ENCODE measurements at regions not wholly inside any gene's neighbourhood (a gene's known extent, or its start where the extent isn't known, plus 50 kb on each side); places are given as distances from the start of the nearest gene placed in this dataset.

GRCh38 chr13:90105849-90106496, 1241.5 kb upstream of the MIR17HG start:
- Histone ChIP-seq H3K9me2 (replicated peaks; ENCODE audit: control insufficient read depth, low read length) (no peaks in the 10 kb centered on the region), H3K4me3 (ENCODE audit: low read length) (no peak overlapping the region), H3K79me2 (ENCODE audit: control insufficient read depth, low read length) (no peaks in the 10 kb centered on the region), H3F3A (ENCODE audit: control insufficient read depth, insufficient read depth) (no peaks in the 10 kb centered on the region), H3K27ac (ENCODE audit: low read depth, low read length) (no peak overlapping the region), H4K20me1 (ENCODE audit: control insufficient read depth, insufficient read depth, low read depth, low read length) (no peaks in the 10 kb centered on the region), H3K4me2 (ENCODE audit: low read length) (no peak overlapping the region), H3K4me1 (ENCODE audit: control insufficient read depth, low read length) (no peaks in the 10 kb centered on the region), H3K9me3 (ENCODE audit: control insufficient read depth, insufficient read depth, low read length) (peaks cover 3% of the 10 kb centered on the region; the same call in 1 of the 2 replicates), H3K27me3 (ENCODE audit: control insufficient read depth, low read length) (no peaks in the 10 kb centered on the region), H3K36me3 (ENCODE audit: control insufficient read depth, low read length) (no peaks in the 10 kb centered on the region)
- TF ChIP-seq CTCF (IDR thresholded peaks at IDR 0.05; ENCODE audit: low read depth, low read length, poor library complexity, severe bottlenecking) (no peak), EZH2phosphoT487 (IDR thresholded peaks at IDR 0.05; ENCODE audit: borderline replicate concordance, low read length) (no peak)

DNA sequence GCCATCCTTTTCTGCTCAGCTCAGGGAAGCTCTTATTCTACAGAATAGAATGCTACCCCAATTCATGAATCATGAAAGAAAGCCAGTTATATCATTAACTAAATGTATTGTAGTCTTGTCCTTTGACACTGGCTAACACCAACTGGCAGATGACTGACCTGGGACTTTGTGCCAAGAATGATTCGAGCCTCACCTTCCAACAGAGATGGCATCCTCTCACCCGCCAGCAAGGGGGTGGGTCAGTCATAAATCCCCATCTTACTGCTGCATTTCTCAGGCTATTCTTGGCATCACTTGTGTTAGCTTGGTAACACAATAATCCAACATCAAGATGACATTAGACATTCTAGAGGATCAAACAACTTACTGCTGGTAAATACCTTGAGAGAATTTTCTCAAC, 1239.8 kb upstream of the MIR17HG start:
- Histone ChIP-seq H4K20me1 (ENCODE audit: control insufficient read depth, insufficient read depth, low read depth, low read length) (no peaks in the 10 kb centered on the region), H3K4me3 (ENCODE audit: low read length) (no peak overlapping the region), H3K9me2 (replicated peaks; ENCODE audit: control insufficient read depth, low read length) (no peaks in the 10 kb centered on the region), H3K27ac (ENCODE audit: low read depth, low read length) (no peak overlapping the region), H3K4me2 (ENCODE audit: low read length) (no peak overlapping the region), H3K9me3 (ENCODE audit: control insufficient read depth, insufficient read depth, low read length) (peaks cover 3% of the 10 kb centered on the region; the same call in 1 of the 2 replicates), H3K27me3 (ENCODE audit: control insufficient read depth, low read length) (no peaks in the 10 kb centered on the region), H3F3A (ENCODE audit: control insufficient read depth, insufficient read depth) (no peaks in the 10 kb centered on the region), H3K79me2 (ENCODE audit: control insufficient read depth, low read length) (no peaks in the 10 kb centered on the region), H3K36me3 (ENCODE audit: control insufficient read depth, low read length) (no peaks in the 10 kb centered on the region), H3K4me1 (ENCODE audit: control insufficient read depth, low read length) (no peaks in the 10 kb centered on the region)
- TF ChIP-seq CTCF (IDR thresholded peaks at IDR 0.05; ENCODE audit: low read depth, low read length, poor library complexity, severe bottlenecking) (no peak), EZH2phosphoT487 (IDR thresholded peaks at IDR 0.05; ENCODE audit: borderline replicate concordance, low read length) (no peak)

- TF ChIP-seq EZH2phosphoT487 (IDR thresholded peaks at IDR 0.05; ENCODE audit: borderline replicate concordance, low read length) (no peak), CTCF (IDR thresholded peaks at IDR 0.05; ENCODE audit: low read depth, low read length, poor library complexity, severe bottlenecking) (no peak)
- H3K9me2 ChIP-seq (replicated peaks; ENCODE audit: control insufficient read depth, low read length), result no peaks in the 10 kb centered on the region
- H3K9me3 ChIP-seq (ENCODE audit: control insufficient read depth, insufficient read depth, low read length), result peaks cover 3% of the 10 kb centered on the region; the same call in 1 of the 2 replicates
- H3K27ac ChIP-seq (ENCODE audit: low read depth, low read length), result no peak overlapping the region
- H3K4me2 ChIP-seq (ENCODE audit: low read length), result no peak overlapping the region
- H3K4me3 ChIP-seq (ENCODE audit: low read length), result no peak overlapping the region
- H4K20me1 ChIP-seq (ENCODE audit: control insufficient read depth, insufficient read depth, low read depth, low read length), result no peaks in the 10 kb centered on the region
- no peaks in the 10 kb centered on the region for H3K79me2 ChIP-seq (ENCODE audit: control insufficient read depth, low read length)
- H3K36me3 ChIP-seq (ENCODE audit: control insufficient read depth, low read length), result no peaks in the 10 kb centered on the region
- H3F3A ChIP-seq (ENCODE audit: control insufficient read depth, insufficient read depth), result no peaks in the 10 kb centered on the region
- no peaks in the 10 kb centered on the region for H3K4me1 ChIP-seq (ENCODE audit: control insufficient read depth, low read length)
- H3K27me3 ChIP-seq (ENCODE audit: control insufficient read depth, low read length), result no peaks in the 10 kb centered on the region
These were observed 1238.9 kb upstream of the MIR17HG start for GRCh38 chr13:90108547-90108946.
